Left ventricle myocardium inferior (tissue), 1 donor: ENCODE measurements at regions not wholly inside any gene's neighbourhood (a gene's known extent, or its start where the extent isn't known, plus 50 kb on each side); places are given as distances from the start of the nearest gene placed in this dataset.

Experiments
- DNase-seq: peaks from one replicate; pipeline ENCODE4 v3.0.0-alpha.2; 2020
- H3K27ac ChIP-seq: fragments of 200-600 bp; replicated peaks from 2 replicates; pipeline ENCODE4 v1.8.0; 2021
- H3K27me3 ChIP-seq: fragments of 200-600 bp; 2 replicates; pipeline ENCODE4 v1.8.0; 2021; ENCODE audit warnings: low read depth
- H3K36me3 ChIP-seq: fragments of 200-600 bp; 2 replicates; pipeline ENCODE4 v1.8.0; 2021
- H3K4me1 ChIP-seq: fragments of 200-600 bp; 2 replicates; pipeline ENCODE4 v1.8.0; 2021
- H3K4me3 ChIP-seq: fragments of 200-600 bp; 2 replicates; pipeline ENCODE4 v1.8.0; 2021; ENCODE audit warnings: mild to moderate bottlenecking, moderate library complexity
- H3K9me3 ChIP-seq: fragments of 200-600 bp; replicated peaks from 2 replicates; pipeline ENCODE4 v1.8.0; 2021
- CTCF ChIP-seq: fragments of 200-600 bp; IDR thresholded peaks from 2 replicates; pipeline ENCODE4 v1.8.0; 2021; ENCODE audit warnings: antibody characterized with exemption, mild to moderate bottlenecking, borderline replicate concordance
- intact Hi-C: fragments of 100-400 bp; cut with micrococcal nuclease; formaldehyde crosslinking; loops from one replicate; pipeline ENCODE4 v1.11.0; 2022
- donor health status: DM: no; HTN: yes; CAD: no; lungs with severe emphysema.

DNA sequence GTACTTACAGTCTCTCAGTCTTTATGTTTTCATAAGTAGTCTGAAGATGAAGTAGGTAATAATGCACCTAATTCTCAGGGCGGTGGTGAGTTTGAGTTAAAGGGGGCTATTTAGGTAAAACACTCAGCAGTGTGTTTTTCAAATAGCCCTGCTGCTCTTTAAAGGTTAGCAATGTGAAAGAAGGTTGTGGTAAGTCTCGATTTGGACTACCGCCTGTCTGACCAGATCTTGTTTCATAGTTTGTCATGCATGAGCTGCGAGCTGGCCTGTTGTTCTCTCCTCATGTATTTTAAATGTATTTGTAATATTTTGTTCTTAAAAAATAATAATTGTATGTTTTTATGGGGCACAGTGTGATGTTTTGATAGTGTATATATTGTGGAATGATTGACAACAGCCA lies 340.2 kb downstream of the DHX35 start:
- Histone ChIP-seq H3K27me3 (peaks cover 6% of the 10 kb centered on the region), H3K9me3 (peaks cover 2% of the 10 kb centered on the region), H3K4me1 (no peaks in the 10 kb centered on the region), H3K27ac (no peak overlapping the region), H3K36me3 (no peaks in the 10 kb centered on the region), H3K4me3 (no peak overlapping the region)
- TF ChIP-seq CTCF: no peak
- intact Hi-C loops: no loop called here
- DNase-seq: no peak

DNA sequence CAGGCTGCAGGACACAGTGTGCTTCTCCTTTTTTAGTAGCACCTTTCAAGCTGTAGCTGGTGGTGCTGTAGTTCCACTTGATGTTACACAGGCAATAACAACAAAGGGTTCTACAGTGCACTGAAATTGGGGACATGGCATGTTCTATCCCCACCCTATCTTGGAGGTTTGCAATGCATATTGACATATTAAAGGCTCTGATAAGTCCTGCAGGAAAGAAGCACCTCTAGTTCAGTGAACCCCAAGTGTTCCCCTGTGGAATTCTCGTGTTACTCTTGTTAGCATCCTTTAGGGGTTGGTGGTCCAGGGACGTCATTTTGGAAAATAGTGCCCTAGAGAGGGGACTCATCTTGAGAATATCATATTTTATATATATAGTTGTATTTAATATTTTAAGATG lies 337.6 kb downstream of the DHX35 start:
- H3K4me1 ChIP-seq: no peaks in the 10 kb centered on the region
- H3K9me3 ChIP-seq: no peaks in the 10 kb centered on the region
- H3K27me3 ChIP-seq: peaks cover 11% of the 10 kb centered on the region
- intact Hi-C loops: no loop called here
- no peak for DNase-seq
- no peak overlapping the region for H3K4me3 ChIP-seq
- no peak overlapping the region for H3K27ac ChIP-seq
- H3K36me3 ChIP-seq: no peaks in the 10 kb centered on the region
- TF ChIP-seq CTCF: no peak

GRCh38 chr20:39298571-39299506 lies 336.7 kb downstream of the DHX35 start:
- Histone ChIP-seq H3K4me1 (no peaks in the 10 kb centered on the region), H3K36me3 (no peaks in the 10 kb centered on the region), H3K27me3 (peaks cover 11% of the 10 kb centered on the region), H3K9me3 (no peaks in the 10 kb centered on the region), H3K4me3 (no peak overlapping the region), H3K27ac (no peak overlapping the region)
- intact Hi-C loops: no loop called here
- TF ChIP-seq CTCF: no peak
- no peak for DNase-seq

DNA sequence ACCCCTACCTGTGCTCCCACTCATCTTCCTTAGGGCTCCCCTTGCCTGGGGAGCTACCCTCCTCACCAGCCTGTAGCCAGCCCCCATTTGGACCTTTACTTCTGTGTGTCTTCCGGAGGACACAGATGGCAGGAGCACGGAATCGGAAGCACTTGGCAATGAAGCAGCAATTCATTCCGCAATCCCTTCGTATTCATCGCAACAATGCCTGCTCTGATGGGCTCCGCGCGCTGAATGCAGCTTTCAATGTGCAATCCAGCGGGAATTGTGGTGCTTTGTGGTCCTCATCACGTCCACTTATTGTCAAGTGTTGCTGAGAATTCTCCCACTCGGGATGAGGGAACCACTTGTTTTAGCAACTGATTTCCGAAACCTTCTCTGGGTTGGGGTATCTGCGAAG lies 336.0 kb downstream of the DHX35 start:
- Histone ChIP-seq H3K9me3 (no peaks in the 10 kb centered on the region), H3K4me1 (no peaks in the 10 kb centered on the region), H3K27me3 (peaks cover 11% of the 10 kb centered on the region), H3K36me3 (no peaks in the 10 kb centered on the region), H3K4me3 (no peak overlapping the region), H3K27ac (no peak overlapping the region)
- no peak for DNase-seq
- intact Hi-C loops: no loop called here
- TF ChIP-seq CTCF: no peak

DNA sequence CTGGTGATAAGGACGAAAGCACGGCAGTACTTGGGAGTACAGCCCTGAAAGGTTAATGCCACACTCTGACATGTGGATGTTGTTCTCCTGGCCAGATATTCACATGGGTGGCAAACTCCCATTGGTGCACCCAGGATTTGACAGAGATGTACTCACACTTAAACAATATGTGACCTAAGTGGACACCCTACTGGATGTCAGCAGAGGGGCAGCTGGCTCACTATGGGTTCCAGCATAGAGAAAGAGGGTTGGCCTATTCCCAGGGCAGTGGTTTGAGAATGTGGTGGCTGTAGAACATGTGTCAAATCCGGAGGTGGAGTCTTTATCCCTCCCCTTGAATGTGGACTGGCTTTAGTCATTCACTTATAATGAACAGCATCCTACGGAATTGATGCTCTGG lies 333.2 kb downstream of the DHX35 start:
- no peaks in the 10 kb centered on the region for H3K36me3 ChIP-seq
- intact Hi-C loops: no loop called here

More for the DNA sequence above, 333.2 kb downstream of the DHX35 start:
- Histone ChIP-seq H3K27ac (no peak overlapping the region), H3K4me3 (no peak overlapping the region), H3K4me1 (no peaks in the 10 kb centered on the region), H3K9me3 (no peaks in the 10 kb centered on the region), H3K27me3 (peaks cover 11% of the 10 kb centered on the region)
- TF ChIP-seq CTCF: no peak
- DNase-seq: no peak
